H1 (cell line): ENCODE measurements at regions not wholly inside any gene's neighbourhood (a gene's known extent, or its start where the extent isn't known, plus 50 kb on each side); places are given as distances from the start of the nearest gene placed in this dataset.

Experiments used
- CTCF ChIA-PET: fragments of 300-600 bp; sonication (Branson Sonifier 250); formaldehyde crosslinking; loops from one replicate; lab custom pipeline; 2021; ENCODE audit not compliant: partially characterized antibody; lab: Charles Lee
- POLR2A ChIA-PET: fragments of 300-600 bp; sonication (Branson Sonifier 250); formaldehyde crosslinking; loops from one replicate; lab custom pipeline; 2021; ENCODE audit warnings: inconsistent platforms; ENCODE audit not compliant: partially characterized antibody; lab: Charles Lee
- DNase-seq, 2 experiments: peaks; one replicate each; pipeline versions ENCODE4 v3.0.0 to v3.0.0-alpha.2; 2010 to 2022; ENCODE audit warnings: low spot score in 2 of 2, low read depth in 1 of 2, mixed read lengths in 1 of 2
- FAIRE-seq: peaks from 2 replicates; lab custom pipeline; 2011; peaks lifted over from hg19 to GRCh38; lab: Jason Lieb, UNC
- H2AFZ ChIP-seq: 2 replicates; pipeline ENCODE4 v1.8.1; 2012; ENCODE audit warnings: low read length, inconsistent platforms
- H2AK5ac ChIP-seq: 2 replicates; pipeline ENCODE4 v1.6.1; 2013; ENCODE audit warnings: low read depth, low read length
- H2BK120ac ChIP-seq: replicated peaks from 2 replicates; pipeline ENCODE3; 2013; ENCODE audit warnings: low read depth, low read length, inconsistent platforms
- H2BK12ac ChIP-seq: 2 replicates; pipeline ENCODE4 v1.6.1; 2013; ENCODE audit warnings: low read depth, low read length
- H2BK15ac ChIP-seq: 2 replicates; pipeline ENCODE4 v1.6.1; 2013; ENCODE audit warnings: low read length
- H2BK20ac ChIP-seq: 2 replicates; pipeline ENCODE4 v1.6.1; 2013; ENCODE audit warnings: low read length
- H2BK5ac ChIP-seq: 2 replicates; pipeline ENCODE4 v1.6.1; 2013; ENCODE audit warnings: low read depth, low read length
- H3K14ac ChIP-seq: 2 replicates; pipeline ENCODE4 v1.6.1; 2013; ENCODE audit warnings: inconsistent platforms; ENCODE audit not compliant: insufficient read length
- H3K18ac ChIP-seq: 2 replicates; pipeline ENCODE4 v1.6.1; 2013; ENCODE audit warnings: low read length; ENCODE audit errors: extremely low read depth
- H3K23ac ChIP-seq: 2 replicates; pipeline ENCODE4 v1.6.1; 2013; ENCODE audit warnings: inconsistent platforms; ENCODE audit not compliant: insufficient read length
- H3K23me2 ChIP-seq: 2 replicates; pipeline ENCODE4 v1.6.1; 2013; ENCODE audit warnings: low read depth, low read length
- H3K27ac ChIP-seq: 2 replicates; pipeline ENCODE4 v1.6.1; 2011; ENCODE audit warnings: low read depth, low read length, inconsistent platforms
- H3K27me3 ChIP-seq, 4 experiments: replicated peaks in 1 of 4; 1 replicate in 1 of 4; 2 replicates in 3 of 4; pipeline versions ENCODE4 v1.6.1 to v1.8.1; 2011 to 2013; ENCODE audit warnings: low read length in 3 of 4, mild to moderate bottlenecking in 3 of 4, inconsistent platforms in 2 of 4, mixed read lengths in 2 of 4, moderate library complexity in 1 of 4; ENCODE audit not compliant: control insufficient read depth in 3 of 4, insufficient read depth in 3 of 4; ENCODE audit errors: extremely low read depth in 1 of 4
- H3K36me3 ChIP-seq, 4 experiments: 2 replicates each; pipeline versions ENCODE4 v1.6.1 to v1.8.1; 2011 to 2013; ENCODE audit warnings: mild to moderate bottlenecking in 4 of 4, low read length in 3 of 4, moderate library complexity in 2 of 4, control low read depth in 1 of 4, inconsistent platforms in 1 of 4; ENCODE audit not compliant: insufficient read depth in 4 of 4, control insufficient read depth in 2 of 4
- H3K4ac ChIP-seq: replicated peaks from 2 replicates; pipeline ENCODE3; 2013; ENCODE audit warnings: low read length, low read depth, mixed read lengths, inconsistent platforms; ENCODE audit not compliant: insufficient read length
- H3K4me1 ChIP-seq, 4 experiments: replicated peaks in 1 of 4; 1 replicate in 1 of 4; 2 replicates in 3 of 4; pipeline versions ENCODE4 v1.6.1 to v1.8.1; 2011 to 2013; ENCODE audit warnings: low read length in 3 of 4, inconsistent platforms in 2 of 4, mixed read lengths in 1 of 4; ENCODE audit not compliant: insufficient read depth in 4 of 4, control insufficient read depth in 3 of 4
- H3K4me2 ChIP-seq, 2 experiments: 2 replicates each; pipeline versions ENCODE4 v1.6.1 to v1.8.1; 2011 to 2013; ENCODE audit warnings: low read depth in 2 of 2, low read length in 2 of 2, control low read depth in 1 of 2, inconsistent platforms in 1 of 2, mild to moderate bottlenecking in 1 of 2; ENCODE audit not compliant: insufficient read depth in 1 of 2
- H3K4me3 ChIP-seq, 4 experiments: fragments of 200-600, 300-600 bp in 1 of 4; sonication (generic), shearing (Covaris generic), sonication (Bioruptor Twin) in 1 of 4; 2 replicates each; pipeline versions ENCODE4 v1.5.1 to v1.8.1; 2011 to 2016; ENCODE audit warnings: low read length in 4 of 4, low read depth in 3 of 4, control low read depth in 2 of 4, inconsistent platforms in 2 of 4, mild to moderate bottlenecking in 2 of 4, mixed read lengths in 1 of 4, moderate library complexity in 1 of 4; ENCODE audit not compliant: insufficient read depth in 2 of 4; ENCODE audit errors: extremely low read depth in 1 of 4
- H3K56ac ChIP-seq: replicated peaks from 2 replicates; pipeline ENCODE3; 2013; ENCODE audit warnings: low read depth, mild to moderate bottlenecking, mixed read lengths, low read length, inconsistent platforms; ENCODE audit not compliant: insufficient read length
- H3K79me1 ChIP-seq: 2 replicates; pipeline ENCODE4 v1.6.1; 2013; ENCODE audit warnings: low read depth, low read length, control low read depth
- H3K79me2 ChIP-seq, 2 experiments: 2 replicates each; pipeline versions ENCODE4 v1.6.1 to v1.8.1; 2012 to 2013; ENCODE audit warnings: low read length in 2 of 2, mild to moderate bottlenecking in 2 of 2, inconsistent platforms in 1 of 2; ENCODE audit not compliant: insufficient read depth in 2 of 2, control insufficient read depth in 1 of 2
- H3K9ac ChIP-seq, 4 experiments: replicated peaks in 1 of 4; 1 replicate in 1 of 4; 2 replicates in 3 of 4; pipeline versions ENCODE4 v1.6.1 to v1.8.1; 2011 to 2013; ENCODE audit warnings: low read depth in 3 of 4, low read length in 3 of 4, control low read depth in 2 of 4, mild to moderate bottlenecking in 2 of 4, moderate library complexity in 2 of 4, inconsistent platforms in 1 of 4; ENCODE audit errors: extremely low read depth in 1 of 4
- H3K9me3 ChIP-seq, 2 experiments: 2 replicates each; pipeline versions ENCODE4 v1.6.1 to v1.8.1; 2012 to 2013; ENCODE audit warnings: mild to moderate bottlenecking in 2 of 2, moderate library complexity in 2 of 2, control low read depth in 1 of 2, inconsistent platforms in 1 of 2, low read depth in 1 of 2, low read length in 1 of 2, mixed read lengths in 1 of 2; ENCODE audit not compliant: insufficient read depth in 2 of 2
- H4K20me1 ChIP-seq, 2 experiments: replicated peaks in 1 of 2; 2 replicates each; pipeline versions ENCODE3 to v1.8.1; 2011 to 2013; ENCODE audit warnings: inconsistent platforms in 2 of 2, low read length in 2 of 2, mild to moderate bottlenecking in 1 of 2; ENCODE audit not compliant: insufficient read depth in 2 of 2, control insufficient read depth in 1 of 2
- H4K5ac ChIP-seq: 2 replicates; pipeline ENCODE4 v1.6.1; 2013; ENCODE audit warnings: low read length, low read depth, mixed read lengths, inconsistent platforms; ENCODE audit not compliant: insufficient read length
- H4K8ac ChIP-seq: 2 replicates; pipeline ENCODE4 v1.8.0; 2013; ENCODE audit warnings: mild to moderate bottlenecking, moderate library complexity, low read length, inconsistent platforms; ENCODE audit not compliant: insufficient read depth; ENCODE audit errors: extremely low read depth
- H4K91ac ChIP-seq: replicated peaks from 2 replicates; pipeline ENCODE3; 2013; ENCODE audit warnings: low read length, mixed read lengths, inconsistent platforms; ENCODE audit not compliant: insufficient read length
- BACH1 ChIP-seq: IDR thresholded peaks from 2 replicates; pipeline ENCODE4 v1.6.1; 2012; ENCODE audit warnings: low read length, improper control_type of control experiment
- BCL11A ChIP-seq, 2 experiments: IDR thresholded peaks; one replicate each; pipeline ENCODE4 v1.6.1; 2011; ENCODE audit warnings: low read depth in 2 of 2, low read length in 2 of 2, mild to moderate bottlenecking in 2 of 2
- CBX5 ChIP-seq: fragments of 300-800, 300-1000 bp; sonication (generic); IDR thresholded peaks from 2 replicates; pipeline ENCODE4 v1.7.1; 2016; ENCODE audit warnings: antibody characterized with exemption, low read length, low read depth
- CEBPB ChIP-seq: IDR thresholded peaks from 2 replicates; pipeline ENCODE4 v1.6.1; 2012; ENCODE audit warnings: low read depth, low read length
- CTBP2 ChIP-seq: IDR thresholded peaks from 2 replicates; pipeline ENCODE4 v1.7.0; 2011; ENCODE audit warnings: borderline replicate concordance, mild to moderate bottlenecking, moderate library complexity, mixed read lengths, low read length; ENCODE audit not compliant: insufficient read depth, insufficient read length
- KDM1A ChIP-seq: fragments of 200-600, 300-600 bp; sonication (generic); IDR thresholded peaks from 2 replicates; pipeline ENCODE4 v1.7.1; 2016; ENCODE audit warnings: mild to moderate bottlenecking, low read length, borderline replicate concordance
- KDM4A ChIP-seq: IDR thresholded peaks from one replicate; pipeline ENCODE4 v1.7.1; 2012; ENCODE audit warnings: low read depth, mild to moderate bottlenecking, moderate library complexity, low read length, inconsistent platforms; ENCODE audit not compliant: severe bottlenecking
- NANOG ChIP-seq: IDR thresholded peaks from 2 replicates; pipeline ENCODE4 v1.6.1; 2011; ENCODE audit warnings: low read length, low read depth, mild to moderate bottlenecking, inconsistent platforms; ENCODE audit not compliant: insufficient read depth, poor library complexity, severe bottlenecking
- NRF1 ChIP-seq: IDR thresholded peaks from 2 replicates; pipeline ENCODE4 v1.6.1; 2011; ENCODE audit warnings: mild to moderate bottlenecking, low read depth, low read length, improper control_type of control experiment
- POLR2AphosphoS5 ChIP-seq: IDR thresholded peaks from 2 replicates; pipeline ENCODE4 v1.6.1; 2011; ENCODE audit warnings: low read depth, low read length
- RAD21 ChIP-seq, 2 experiments: IDR thresholded peaks in 1 of 2; conservative IDR thresholded peaks in 1 of 2; 2 replicates each; pipeline ENCODE4 v1.6.1; 2011; ENCODE audit warnings: low read depth in 2 of 2, low read length in 2 of 2, improper control_type of control experiment in 1 of 2, inconsistent platforms in 1 of 2, mild to moderate bottlenecking in 1 of 2, moderate library complexity in 1 of 2
- RBBP5 ChIP-seq: IDR thresholded peaks from 2 replicates; pipeline ENCODE4 v1.7.1; 2012; ENCODE audit warnings: low read depth, mild to moderate bottlenecking, inconsistent platforms, low read length, moderate library complexity, borderline replicate concordance
- SRF ChIP-seq: IDR thresholded peaks from 2 replicates; pipeline ENCODE4 v1.6.1; 2011; ENCODE audit warnings: mild to moderate bottlenecking, low read depth, low read length, moderate library complexity
- TEAD4 ChIP-seq: IDR thresholded peaks from 2 replicates; pipeline ENCODE4 v1.6.1; 2012; ENCODE audit warnings: low read depth, low read length, inconsistent platforms, mixed read lengths
- WGBS, 2 experiments: shearing (Covaris generic) in 1 of 2; methylation state at CpG; one replicate each; pipeline versions ENCODE4 v1.1.6 to v1.1.7; 2013 to 2015; ENCODE audit warnings: low lambda C conversion rate in 2 of 2, mixed read lengths in 2 of 2, inconsistent platforms in 1 of 2, low coverage in 1 of 2, missing lambda C conversion rate in 1 of 2; ENCODE audit not compliant: insufficient replicate concordance in 2 of 2, insufficient coverage in 1 of 2, insufficient read length in 1 of 2; ENCODE audit errors: extremely low coverage in 1 of 2, missing lambda C conversion rate in 1 of 2; 5-methylcytosine and 5-hydroxymethylcytosine counted together

- H3K4me1 ChIP-seq: peaks cover 0 to 16% (median 8%) of the 10 kb centered on the region in 4 experiments; a peak in 5 of 7 replicates
- no peak overlapping the region for H3K56ac ChIP-seq
- no peak overlapping the region for H2BK120ac ChIP-seq
- H3K9ac ChIP-seq: no peak overlapping the region
- H3K23me2 ChIP-seq: peaks cover 18% of the 10 kb centered on the region; the same call in 1 of the 2 replicates
- CTCF ChIA-PET: interaction anchor here (0.7 to 1.5 kb wide), 4 partner anchors 9 to 316 kb away, joined by 3 to 4 read pairs (median 3); no protein-coding TSS in a partner anchor
- H2BK5ac ChIP-seq: 0 out of 2 replicates have a peak overlapping the region, but pooled peaks have one; percentile 56
- H3K4ac ChIP-seq: no peak overlapping the region
- 89% methylated on average over 7 of the region's 7 CpGs; no CpG with 5 or more reads in 1 of the 2 experiments for WGBS, 2 experiments
- no peak overlapping the region for H4K91ac ChIP-seq
- H4K5ac ChIP-seq: no peak overlapping the region
- no peak overlapping the region for H2BK12ac ChIP-seq
- H3K79me1 ChIP-seq: no peaks in the 10 kb centered on the region
- no peak overlapping the region for H2BK20ac ChIP-seq
- H3K79me2 ChIP-seq: no peaks in the 10 kb centered on the region
- peaks cover 0 to 11% of the 10 kb centered on the region in 2 experiments for H4K20me1 ChIP-seq
- H4K8ac ChIP-seq: peak overlapping the region; percentile 1; the same call in 1 of the 2 replicates
- H3K27me3 ChIP-seq: no peaks in the 10 kb centered on the region
- H3K14ac ChIP-seq: no peak overlapping the region
- H2AFZ ChIP-seq: no peak overlapping the region
- H2BK15ac ChIP-seq: no peak overlapping the region
- H3K23ac ChIP-seq: no peak overlapping the region
- H3K4me2 ChIP-seq: no peak overlapping the region
- H3K9me3 ChIP-seq: 0 out of 4 replicates have a peak, but pooled peaks cover 0 to 2% of the 10 kb centered on the region in 2 experiments
- H2AK5ac ChIP-seq: no peak overlapping the region
- POLR2A ChIA-PET: no interaction called here
- H3K36me3 ChIP-seq: no peaks in the 10 kb centered on the region; a peak in 1 of 8 replicates
- DNase-seq: no peak
- H3K27ac ChIP-seq: no peak overlapping the region
- no peak overlapping the region; the same call in 1 of the 2 replicates for H3K18ac ChIP-seq
- FAIRE-seq: no peak
- H3K4me3 ChIP-seq: no peak overlapping the region
- no peak for TF ChIP-seq POLR2AphosphoS5
- TF ChIP-seq RAD21 (IDR thresholded peaks at IDR 0.05 in 1 of 2, conservative IDR thresholded peaks at IDR 0.05 in 1 of 2; ENCODE audit: low read depth in 2 of 2, low read length in 2 of 2): no peak
- no peak for TF ChIP-seq RBBP5
- no peak for TF ChIP-seq BCL11A (IDR thresholded peaks at IDR 0.05; ENCODE audit: low read depth in 2 of 2, low read length in 2 of 2)
- TF ChIP-seq TEAD4: no peak
- no peak for TF ChIP-seq NANOG
- no peak for TF ChIP-seq CTBP2
- no peak for TF ChIP-seq CEBPB
- no peak for TF ChIP-seq NRF1
- no peak for TF ChIP-seq BACH1
- TF ChIP-seq KDM4A: no peak
- TF ChIP-seq KDM1A: no peak
- TF ChIP-seq CBX5: no peak
- TF ChIP-seq SRF: no peak
Measured at GRCh38 chr7:155210356-155210755, 87.3 kb upstream of the INSIG1 start.
